Activated CD4-positive, alpha-beta T cell treated with anti-CD3 and anti-CD28 coated beads, Interleukin-2, amount 50 U/mL, for 16 hours (primary cell): ENCODE measurements at regions not wholly inside any gene's neighbourhood (a gene's known extent, or its start where the extent isn't known, plus 50 kb on each side); places are given as distances from the start of the nearest gene placed in this dataset.

Source experiments
- DNase-seq: peaks from one replicate; pipeline ENCODE4 v3.0.0-alpha.2; 2020

DNA sequence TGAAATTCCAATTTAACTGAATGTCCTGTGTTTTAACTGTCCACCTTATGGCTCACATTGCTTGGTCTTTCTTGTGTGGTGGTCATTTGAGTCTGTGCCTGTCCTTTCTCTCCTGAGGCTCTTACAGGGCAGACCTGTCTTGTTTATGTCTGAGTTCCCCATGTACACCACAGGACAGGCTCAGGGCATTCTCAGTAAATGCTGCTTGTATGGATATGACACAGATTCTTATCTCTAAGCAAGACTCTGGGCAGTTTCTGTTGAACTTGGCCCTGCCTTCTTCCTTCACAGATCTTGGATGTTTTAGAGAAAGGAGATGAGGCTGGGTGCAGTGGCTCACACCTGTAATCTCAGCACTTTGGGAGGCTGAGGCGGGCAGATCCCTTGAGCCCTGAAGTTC is 159.1 kb upstream of the CSF3R start:
- DNase-seq: no peak

DNA sequence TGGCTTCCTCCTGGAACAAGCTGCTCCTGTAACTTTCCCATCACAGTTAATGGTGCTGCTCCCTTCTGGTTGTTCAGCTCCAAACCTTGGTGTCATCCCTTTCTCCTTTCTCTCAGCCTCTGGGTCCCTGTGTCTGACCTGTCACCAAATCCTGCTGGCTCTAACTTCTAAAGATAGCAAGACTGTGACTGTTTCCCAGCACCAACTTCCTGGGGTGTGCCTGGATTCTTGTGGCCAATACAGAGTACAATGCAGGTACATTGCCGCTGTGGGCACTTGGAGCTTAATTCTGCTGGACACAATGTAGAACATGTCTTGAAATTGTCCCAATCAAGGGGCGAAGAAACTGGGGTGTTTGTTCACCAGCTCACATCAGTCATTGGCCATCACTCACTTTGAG is 156.7 kb upstream of the CSF3R start:
- DNase-seq: no peak

DNA sequence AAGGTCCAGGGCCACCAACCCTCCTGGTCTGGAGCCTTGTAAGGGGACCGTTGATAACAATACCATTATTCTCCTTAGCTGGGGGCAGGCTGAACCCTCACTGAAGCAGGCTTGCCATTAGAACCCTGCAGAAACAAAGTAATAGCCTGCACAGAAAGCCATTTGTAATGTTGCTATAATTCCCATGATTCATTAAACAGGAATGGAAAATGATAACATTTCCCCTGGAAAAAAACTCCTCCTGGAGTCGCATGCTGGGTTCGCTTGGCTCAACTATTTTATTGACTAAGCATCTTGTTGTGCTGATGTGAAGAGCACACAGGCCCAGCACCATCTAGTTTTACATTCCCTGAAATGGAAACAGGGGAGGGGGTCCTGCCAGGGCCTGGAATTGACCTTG is 155.6 kb upstream of the CSF3R start:
- DNase-seq: no peak

DNA sequence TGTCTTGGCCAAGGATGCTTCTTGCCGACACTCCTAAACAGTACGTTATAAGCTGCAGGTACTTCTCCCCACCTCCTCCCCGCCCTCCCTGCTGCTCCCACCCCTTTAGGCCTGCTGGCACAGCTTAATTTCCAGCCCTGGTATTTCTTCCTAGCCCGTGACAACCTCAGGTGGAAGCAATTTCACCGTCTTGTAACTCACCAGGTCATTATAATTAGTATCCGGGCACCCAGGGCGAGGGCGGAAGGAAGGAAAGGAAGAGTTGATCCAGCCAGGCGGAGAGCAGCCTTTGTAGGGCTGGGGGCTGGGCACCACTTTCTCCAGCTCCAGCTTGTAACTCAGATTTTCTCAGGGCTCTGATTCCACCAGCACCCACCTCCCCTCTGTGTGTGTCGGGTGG is 153.5 kb upstream of the CSF3R start:
- DNase-seq: no peak

DNA sequence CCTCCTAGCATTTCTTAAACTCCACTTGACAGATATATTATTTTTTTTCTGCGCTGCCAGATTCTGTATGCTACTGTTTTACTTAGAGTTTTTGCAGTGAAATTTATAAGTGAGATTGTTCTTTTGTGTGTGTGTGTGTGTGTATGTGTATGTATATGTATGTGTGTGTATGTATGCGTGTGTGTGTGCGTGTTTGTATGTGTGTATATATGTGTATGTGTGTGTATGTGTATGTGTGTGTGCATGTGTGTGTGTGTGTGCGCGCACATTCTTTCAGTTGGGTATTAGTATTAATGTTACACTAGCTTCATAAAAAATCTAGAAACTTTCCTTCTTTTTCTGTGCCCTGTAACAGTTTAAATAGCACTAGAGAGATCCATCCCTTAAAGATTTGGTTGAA is 152.6 kb upstream of the CSF3R start:
- no peak for DNase-seq

DNA sequence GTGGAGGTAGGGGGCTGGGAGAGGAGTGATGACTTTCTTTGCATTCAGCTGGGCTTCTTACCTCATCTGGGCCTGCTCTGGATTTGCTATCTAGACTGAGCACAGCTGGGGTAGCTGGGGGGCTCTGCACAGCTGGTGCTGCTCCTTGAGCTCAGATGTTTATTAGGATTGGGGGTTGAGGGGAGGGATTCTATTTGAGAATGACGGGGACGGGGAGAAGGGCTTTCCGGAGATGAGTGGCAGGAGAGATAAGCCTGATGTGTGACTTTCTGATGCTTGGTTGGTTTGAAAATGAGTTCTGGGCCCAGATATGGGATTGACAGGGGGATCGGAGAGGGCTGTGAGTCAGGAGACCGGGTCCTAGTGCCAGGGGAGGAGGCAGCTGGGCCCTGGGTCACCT is 146.1 kb upstream of the CSF3R start:
- DNase-seq: no peak

DNA sequence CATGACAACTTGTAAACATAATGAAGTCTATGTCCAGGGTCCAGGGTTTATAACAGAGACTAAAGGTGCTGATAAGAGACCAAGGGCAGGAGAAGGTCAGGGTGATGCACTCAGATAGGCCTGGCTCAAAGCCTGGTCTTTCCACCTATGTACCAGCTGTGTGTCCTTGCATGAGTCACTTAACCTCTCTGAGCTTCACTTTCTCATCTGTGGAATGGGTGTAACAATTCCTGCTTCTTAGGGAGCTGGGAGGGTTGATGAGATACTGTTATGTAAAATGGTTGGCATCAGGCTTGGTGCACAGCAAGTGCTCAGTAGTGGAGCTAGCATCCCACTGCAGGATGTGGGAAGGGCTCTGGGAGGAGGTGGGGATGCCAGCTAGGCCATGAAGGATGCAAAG is 143.7 kb upstream of the CSF3R start:
- DNase-seq: no peak

DNA sequence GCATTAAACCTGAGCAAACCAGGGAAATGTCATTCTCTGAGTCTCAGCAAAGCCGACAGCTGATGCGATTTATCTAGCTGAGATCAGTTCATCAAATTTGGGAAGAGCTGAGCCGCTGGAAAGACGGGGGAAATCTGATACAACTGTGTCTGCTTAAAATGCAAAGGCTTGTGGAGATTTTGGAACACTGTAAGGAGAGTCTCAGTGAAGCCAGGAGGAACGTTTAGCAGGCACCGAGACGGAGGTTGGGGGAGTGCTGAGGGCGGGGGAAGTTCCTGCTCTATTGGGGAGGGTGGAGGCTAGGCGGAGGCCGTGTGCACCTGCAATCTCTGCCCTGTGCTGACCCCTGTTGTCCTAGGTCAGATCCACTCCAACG is 143.2 kb upstream of the CSF3R start:
- DNase-seq: no peak

DNA sequence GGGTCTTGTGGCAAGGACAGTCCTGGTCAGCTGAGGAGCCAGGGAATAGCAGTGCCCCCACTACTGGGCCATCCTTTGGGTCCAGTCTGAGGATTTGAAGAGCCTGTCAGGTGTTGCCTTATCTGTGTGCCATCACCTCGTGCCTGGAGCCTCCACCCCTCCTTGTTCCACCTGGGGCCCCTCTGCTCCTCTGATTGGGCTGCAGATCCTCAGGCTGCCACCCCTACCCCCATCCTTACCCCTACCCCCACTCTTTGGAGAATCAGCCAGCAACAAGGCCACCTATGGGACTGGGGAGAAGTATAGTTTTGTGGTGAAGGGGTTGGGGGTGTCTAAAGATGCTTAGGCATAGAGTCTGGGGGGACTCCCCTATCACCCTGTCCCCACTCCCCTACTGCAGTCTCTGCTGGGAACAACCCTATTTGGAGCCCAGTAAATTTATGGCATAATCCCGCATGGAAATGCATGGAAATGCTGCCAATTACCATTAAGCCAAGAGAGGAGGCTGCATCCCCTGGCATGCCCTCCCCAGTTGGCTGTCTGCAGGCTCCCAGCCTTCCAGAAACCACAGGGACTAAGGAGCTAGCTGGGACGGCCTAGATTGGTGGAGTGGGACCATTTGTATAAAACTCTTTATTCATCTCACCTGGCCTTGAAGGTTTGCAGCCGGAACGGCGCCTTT is 142.7 kb upstream of the CSF3R start:
- DNase-seq: no peak

DNA sequence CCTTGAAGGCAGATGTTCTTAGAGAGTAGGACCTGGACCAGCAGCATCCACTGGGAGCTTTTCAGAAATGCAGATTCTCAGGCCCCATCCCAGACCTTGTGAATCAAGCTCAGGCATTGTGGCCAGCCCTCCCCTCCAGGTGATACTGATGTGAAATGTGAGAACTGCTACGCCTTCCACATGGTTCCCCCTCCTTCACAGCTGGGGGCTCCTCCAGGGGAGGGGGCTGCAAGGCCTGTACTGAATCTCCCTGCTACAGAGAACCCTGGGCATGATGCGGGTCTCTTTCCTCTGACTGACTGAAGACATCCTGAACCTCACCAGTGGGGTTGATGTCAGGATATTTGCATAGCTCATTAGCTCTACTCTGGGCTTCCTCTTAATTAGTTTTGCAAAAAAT is 141.8 kb upstream of the CSF3R start:
- DNase-seq: no peak

DNA sequence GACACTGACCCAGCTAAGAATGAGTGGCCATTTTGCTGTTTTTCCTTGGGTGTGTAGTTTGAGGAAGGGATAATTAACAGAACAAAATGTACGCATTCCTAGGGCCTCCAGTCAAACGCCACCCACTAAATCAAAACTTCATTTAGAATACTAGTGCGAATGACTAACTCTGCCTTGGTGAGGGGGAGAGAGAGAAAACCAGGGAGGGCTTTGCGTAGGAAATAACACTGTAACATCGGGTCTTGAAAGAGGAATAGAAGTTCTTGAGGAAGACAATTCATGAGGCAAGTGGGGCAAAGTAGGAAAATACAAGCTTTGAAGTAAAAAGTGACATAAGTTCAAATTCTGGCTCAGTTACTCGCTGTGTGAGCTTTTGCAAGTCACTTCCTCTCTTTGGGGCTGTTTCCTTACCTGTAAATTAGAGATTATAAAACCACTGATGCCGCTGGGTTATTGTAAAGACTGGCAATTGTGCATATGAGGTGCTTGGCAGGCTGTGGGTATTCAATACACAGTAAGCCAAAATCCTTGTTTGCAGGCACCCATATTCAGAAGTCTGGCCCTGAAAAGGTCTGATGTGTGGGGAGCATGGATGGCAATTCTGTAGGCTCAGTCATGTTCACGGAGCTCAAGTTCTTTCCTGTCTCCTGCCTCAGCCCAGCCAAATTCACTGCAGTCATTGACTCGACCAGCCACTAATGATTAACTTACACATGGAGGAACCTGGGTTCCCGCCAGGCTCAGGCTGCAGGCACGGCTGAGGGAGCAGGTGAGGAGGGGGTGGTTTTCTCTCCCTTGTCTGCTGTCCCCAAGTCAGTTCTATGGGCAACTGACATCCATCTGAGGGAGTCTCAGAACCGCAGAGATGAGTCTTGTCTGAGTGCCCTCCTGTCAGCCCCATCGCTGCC is 140.3 kb upstream of the CSF3R start:
- no peak for DNase-seq

DNA sequence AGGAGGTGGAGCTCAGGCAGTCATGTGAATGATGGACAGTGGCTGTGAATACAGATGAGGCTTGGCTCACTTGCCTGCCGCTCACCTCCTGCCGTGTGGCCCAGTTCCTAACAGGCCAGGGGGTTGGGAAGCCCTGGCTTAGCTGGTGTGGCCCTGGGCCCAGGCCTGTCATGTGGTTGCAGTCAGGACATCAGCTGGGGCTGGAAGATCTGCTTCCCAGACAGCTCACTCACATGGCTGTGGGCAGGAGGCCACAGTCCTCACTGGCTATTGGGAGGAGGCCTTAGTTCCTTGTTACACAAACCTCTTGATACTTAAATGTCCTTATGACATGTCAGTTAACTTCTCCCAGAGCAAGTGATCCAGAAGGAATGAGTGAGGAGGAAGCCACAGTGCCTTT is 138.8 kb upstream of the CSF3R start:
- no peak for DNase-seq

DNA sequence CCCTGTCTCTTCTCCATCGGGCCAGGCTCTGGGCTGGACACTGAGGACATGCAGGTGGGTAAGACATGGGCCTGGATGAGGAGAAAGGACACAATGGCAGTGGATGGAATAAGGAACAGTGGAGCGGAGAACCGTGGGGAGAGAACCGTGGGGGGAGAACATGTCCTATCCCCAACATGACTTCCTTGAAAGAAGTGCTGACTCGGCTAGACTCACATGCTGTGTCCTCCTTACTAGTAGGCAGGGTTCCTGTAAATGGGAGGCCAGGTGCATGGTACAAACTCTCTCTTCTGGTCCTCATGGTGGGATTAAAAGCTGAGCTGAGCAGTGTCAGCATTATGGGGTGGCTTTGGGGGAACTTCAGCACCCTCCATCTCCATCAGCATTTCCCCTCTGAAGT is 137.4 kb upstream of the CSF3R start:
- no peak for DNase-seq

DNA sequence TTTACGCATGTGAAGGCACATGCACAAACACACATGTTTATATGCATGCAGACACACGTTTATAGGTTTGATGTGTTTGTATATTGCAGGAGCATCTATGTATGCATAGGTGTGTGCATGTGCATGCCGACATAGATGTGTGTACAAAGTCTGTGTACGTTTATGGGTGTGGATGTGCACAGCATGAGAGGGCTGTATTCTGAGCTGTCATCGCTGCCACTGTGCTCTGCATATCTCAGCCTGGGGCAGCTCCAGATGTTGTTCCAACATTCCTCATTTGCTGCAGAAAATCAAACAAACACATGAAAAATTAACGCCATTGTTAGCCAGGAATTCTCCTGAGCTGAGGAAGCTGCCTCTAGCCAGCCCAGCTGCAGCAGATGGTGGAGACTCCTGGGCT is 132.3 kb upstream of the CSF3R start:
- no peak for DNase-seq

DNA sequence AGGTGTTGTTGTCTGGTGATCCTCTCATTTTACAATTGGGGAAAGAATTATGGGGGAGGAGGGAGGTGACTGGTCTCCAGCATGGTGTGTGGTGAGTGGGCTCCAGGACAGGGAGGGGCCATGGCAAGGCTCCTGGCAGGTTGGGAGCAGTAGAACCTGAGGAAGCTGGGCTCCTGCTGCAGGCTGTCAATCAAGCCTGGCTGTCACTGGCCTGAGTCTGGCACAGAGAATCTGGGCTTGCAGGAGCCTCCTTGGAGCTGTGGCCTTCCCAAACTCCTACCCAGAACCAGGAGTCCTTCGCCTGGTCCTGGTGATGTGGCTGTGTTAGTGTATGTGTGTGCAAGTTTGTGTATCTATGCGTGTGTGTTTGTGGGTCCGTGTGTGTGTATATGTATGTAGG is 131.9 kb upstream of the CSF3R start:
- DNase-seq: no peak

DNA sequence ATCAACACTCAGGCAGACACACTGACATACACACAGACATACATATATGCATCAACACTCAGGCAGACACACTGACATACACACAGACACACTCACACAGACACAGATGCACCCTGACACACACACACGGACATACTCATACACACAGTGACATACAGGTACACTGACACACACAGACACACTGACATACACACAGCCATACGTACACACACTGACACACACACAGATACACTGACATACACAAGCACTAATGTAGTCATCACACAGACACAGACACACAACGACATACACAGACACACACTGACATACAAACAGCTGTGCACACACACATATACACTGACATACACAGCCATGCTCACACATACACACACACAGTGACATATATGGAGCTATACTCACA is 131.0 kb upstream of the CSF3R start:
- DNase-seq: no peak

DNA sequence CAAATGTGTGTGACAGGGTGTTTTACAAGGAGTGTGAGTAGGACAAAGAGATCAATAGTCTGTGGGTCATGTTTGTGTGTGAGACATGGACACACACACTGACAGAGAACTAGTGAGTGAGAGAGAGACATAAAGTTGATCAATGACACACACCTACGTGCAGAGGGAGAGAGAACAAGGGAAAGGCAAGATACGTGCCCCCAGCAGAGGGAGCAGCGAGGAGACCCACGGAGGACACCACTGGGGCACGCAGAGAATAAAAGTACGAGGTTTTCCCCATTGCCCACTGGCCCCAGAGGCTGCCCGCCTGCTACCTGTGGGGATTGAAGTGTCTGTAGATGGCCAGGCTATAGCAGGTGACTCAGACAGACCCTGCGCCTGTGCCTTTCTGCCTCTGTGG is 130.2 kb upstream of the CSF3R start:
- DNase-seq: no peak

DNA sequence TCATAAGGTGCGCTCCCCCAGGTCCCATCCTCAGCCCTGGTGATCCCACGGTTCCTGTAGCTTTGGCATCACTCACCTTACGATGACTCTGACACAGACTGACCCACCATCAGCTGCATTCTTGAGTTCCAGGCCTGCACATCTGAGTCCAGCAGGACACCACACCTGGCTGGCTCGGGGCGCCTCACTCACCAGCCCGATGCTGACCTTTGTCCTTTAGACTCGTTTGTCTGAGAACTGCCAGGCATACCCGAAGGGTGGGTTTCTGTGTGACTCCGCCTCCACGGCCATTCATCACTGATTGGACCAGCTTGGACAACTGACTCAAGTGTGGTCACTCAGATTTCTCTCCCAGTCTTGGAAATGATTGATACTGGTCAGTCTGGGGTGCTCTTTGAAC is 129.4 kb upstream of the CSF3R start:
- no peak for DNase-seq

DNA sequence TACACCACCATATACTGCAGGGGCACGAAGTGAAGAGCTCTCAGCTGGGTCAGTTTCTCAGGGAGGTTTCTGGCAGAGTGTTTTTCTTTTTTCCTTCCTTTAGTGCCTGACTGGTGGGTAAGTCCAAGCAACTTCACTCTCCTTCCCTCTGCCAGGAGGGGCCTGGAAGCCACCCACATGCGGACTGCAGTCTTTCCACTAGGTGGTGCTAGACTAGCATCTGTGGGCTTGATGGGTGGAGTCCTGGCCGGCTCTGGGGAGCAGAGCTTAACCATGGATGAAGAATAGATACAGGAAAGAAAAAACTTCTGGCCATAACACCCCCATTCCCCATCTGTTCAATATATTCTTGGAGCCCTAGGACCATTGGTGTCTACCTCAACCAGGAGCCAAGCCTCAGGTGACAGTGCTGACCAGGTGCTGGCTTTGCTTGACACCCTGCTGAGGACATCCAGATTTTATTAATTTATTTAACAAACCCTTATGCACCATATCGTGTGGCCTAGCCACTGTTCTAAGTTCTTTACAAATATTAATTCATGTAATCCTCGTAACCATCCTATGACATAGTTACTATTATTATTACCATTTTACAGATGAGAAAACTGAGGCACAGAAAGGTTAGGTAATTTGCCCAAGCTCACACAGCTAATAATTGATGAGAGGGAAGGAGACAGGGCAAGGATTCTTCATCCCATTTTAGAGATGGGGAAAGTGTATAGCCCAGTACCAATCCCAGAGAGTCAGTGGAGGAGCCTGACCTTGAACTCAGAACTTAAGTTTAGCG is 126.7 kb upstream of the CSF3R start:
- DNase-seq: peak; percentile 65

DNA sequence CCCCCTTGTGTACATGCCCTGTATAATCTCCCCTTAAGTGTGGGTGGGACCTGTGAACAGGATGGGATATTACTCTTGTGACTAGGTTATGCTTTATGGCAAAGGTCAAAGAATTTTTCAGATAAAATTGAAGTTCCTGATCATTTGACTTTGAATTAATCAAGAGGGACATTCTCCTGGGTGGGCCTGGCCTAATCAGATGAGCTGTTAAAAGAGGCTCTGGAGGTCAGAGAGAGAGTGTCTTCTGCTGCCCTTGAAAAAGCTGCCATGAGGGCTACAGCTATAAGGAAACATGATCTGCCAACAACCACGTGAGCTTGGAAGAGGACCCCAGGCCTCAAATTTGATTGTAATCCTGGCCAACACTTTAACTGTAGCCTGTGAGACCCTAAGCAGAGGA is 125.6 kb upstream of the CSF3R start:
- no peak for DNase-seq

DNA sequence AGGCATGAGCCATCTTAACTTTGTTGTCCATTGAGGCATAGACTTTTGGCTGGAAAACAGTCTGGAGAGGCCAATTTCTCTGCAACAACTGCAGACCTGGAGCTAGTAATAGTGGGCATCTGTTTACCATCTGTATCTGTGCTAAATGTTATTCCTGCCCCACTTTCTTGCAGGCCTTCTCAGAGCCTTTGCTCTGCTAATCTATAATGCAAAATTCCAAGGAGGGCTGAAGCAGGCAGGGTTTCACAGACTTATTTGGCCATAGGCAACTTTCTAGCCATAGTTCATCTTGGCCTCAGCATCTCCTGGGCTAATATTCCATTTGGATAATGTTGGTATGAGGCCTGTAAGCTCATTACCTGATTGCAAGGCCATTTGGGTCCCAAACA is 124.5 kb upstream of the CSF3R start:
- no peak for DNase-seq

DNA sequence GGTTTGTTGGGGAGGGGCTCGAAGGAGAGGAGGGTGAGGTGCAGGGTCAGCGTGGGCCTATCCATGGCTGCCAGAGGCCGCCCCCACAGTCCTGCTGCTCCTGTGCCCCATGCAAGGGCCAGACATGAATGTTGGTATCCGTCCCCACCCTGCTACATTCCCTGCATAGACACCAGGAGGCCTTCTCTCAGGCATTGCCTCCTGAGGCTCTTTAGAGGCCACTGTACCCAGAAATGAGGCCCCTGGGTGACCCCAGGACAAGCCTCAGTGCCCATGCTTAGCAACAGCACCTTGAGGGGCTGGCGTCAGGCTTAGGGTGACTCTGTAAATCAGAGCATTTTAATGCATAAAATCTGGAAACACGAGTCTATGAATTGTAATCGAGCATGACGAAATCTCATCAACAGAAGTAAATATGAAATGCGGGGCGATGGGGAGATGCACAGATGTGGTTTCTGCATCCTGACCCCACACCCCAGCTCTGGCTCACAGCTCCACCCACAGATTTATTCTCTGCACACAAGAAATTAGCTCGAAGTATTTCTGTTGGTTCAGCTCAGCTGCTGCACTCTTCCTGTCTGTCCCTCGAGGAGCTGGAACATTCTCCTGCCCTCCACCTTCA is 124.0 kb upstream of the CSF3R start:
- no peak for DNase-seq

DNA sequence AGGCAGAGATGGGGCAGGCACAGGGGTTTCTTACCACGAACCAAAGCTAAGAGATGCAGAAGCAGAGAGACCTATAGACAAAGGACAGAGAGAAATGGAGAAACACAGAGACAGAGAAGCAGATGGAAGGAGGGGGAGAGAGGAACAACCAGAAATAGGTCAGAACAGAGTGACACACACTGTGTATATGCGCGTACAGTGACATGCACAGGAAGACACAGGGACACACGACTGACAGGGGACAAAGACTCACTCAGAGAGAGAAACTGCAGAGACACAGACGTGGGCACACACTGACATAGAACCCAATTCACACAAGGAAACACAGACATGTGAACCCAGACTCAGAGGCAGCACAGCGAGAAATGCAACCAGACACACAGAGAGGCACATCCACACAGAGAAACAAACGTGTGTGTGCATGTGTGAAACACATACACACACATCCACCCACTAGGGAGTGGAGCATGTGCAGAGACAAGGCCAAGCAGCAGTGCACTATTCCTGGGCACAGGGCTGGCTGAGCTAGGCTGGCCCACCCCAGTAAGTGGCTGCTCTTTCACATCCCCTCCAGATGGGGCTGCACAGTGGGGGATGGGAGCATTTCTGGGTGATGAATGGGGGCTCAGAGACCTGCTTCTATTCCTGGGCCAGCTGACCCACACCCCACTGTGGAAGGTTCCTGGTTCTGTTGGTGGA is 123.4 kb upstream of the CSF3R start:
- DNase-seq: no peak
